HG03457 (cell line): ENCODE measurements at regions not wholly inside any gene's neighbourhood (a gene's known extent, or its start where the extent isn't known, plus 50 kb on each side); places are given as distances from the start of the nearest gene placed in this dataset.
A peak's percentile ranks its signal among the peaks of the same experiment; 100 is the strongest.
"Not testable (repeated sequence)": the region's sequence is repeated elsewhere in the genome, so short reads cannot be mapped to it uniquely, and the experiment has no call there.

Source experiments
- ATAC-seq: cut with Tn5 transposase; IDR thresholded peaks from one replicate; pipeline ENCODE4 v1.9.1; 2021; ENCODE audit warnings: moderate number of reproducible peaks; ENCODE audit not compliant: unreplicated experiment

- no peak for ATAC-seq
These were observed 425.3 kb upstream of the CBLB start for GRCh38 chr3:106294121-106294520.

DNA sequence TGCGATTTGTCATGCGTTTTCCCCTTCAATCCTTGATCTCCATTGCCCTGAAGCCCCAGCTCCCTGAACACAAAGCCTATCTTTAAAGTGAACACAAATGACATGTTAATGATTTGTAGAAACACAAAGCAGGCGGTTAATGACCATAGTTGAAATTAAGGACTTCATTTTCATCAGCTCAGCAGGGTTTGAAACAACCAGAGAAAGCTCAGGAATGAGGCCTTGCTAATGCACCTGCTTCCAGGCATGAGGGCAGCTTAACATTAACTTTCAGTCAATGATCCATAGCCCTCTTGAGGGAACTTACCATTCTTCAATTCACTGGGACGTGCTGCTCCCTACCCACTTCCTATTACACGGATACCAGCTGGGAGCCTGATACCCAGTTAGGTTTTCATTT is 427.2 kb upstream of the CBLB start:
- ATAC-seq: no peak

DNA sequence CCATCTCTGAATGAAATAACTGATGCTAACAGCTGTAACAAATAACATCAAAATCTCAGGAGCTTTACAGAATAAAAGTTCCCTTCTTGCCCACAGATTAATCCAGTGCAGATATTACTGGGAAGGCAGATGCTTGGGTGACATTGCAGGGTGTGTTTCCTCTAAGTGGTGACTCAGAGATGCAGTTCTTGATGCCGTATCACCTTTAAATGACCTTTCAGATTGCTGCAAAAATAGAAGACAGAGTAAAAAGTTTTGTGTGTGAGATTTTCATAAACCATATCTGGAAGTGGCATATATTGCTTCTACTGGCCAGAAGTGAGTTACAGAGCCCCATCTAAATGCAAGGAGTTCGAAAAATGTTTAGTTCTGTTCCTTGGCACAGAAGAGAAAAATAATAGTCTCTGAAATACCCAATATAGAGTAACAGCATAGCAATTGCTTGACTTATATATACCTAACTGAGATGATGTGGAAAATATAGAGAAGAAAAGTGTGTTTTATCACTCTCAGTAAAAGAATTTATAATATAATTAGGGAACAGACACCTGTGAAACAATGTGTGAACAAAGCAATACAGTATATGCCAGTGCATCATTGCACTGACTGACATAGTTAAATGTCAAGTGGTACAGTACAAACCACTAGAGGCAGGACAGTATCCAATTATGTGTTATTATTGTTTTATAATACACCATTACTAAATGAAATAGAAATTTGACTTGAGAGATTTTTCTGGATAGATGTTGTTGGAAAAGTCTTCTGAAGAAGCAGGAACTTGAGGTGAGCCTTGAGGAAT is 430.7 kb upstream of the CBLB start:
- peak; percentile 65 for ATAC-seq

- peak; percentile 76 for ATAC-seq
These were observed 433.8 kb upstream of the CBLB start for GRCh38 chr3:106302451-106303221.

GRCh38 chr3:106303766-106304165 is 435.0 kb upstream of the CBLB start:
- ATAC-seq: no peak

GRCh38 chr3:106305127-106305526 is 436.3 kb upstream of the CBLB start:
- no peak for ATAC-seq

GRCh38 chr3:106305882-106306435 is 437.1 kb upstream of the CBLB start:
- no peak for ATAC-seq

DNA sequence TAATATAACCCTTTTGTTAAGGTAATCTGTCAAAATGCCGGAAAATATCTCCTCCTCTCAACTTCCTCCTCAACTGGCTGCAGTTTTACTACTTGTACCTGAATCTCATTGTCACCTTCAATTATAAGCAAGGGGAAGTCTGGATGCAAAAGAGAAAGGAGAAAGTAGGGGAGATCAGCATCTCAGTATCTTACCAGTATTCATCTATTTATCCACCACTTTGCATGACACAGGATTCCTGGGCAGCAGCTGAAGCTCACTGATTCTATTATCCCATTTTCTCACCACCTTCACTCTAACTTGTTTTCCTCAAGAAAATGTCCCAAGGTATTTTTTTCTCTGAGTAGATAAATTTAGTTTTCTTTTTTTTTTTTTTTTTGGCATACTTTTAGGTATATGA is 440.5 kb upstream of the CBLB start:
- ATAC-seq: no peak

GRCh38 chr3:106309798-106310197 is 441.0 kb upstream of the CBLB start:
- ATAC-seq: not testable (repeated sequence)

DNA sequence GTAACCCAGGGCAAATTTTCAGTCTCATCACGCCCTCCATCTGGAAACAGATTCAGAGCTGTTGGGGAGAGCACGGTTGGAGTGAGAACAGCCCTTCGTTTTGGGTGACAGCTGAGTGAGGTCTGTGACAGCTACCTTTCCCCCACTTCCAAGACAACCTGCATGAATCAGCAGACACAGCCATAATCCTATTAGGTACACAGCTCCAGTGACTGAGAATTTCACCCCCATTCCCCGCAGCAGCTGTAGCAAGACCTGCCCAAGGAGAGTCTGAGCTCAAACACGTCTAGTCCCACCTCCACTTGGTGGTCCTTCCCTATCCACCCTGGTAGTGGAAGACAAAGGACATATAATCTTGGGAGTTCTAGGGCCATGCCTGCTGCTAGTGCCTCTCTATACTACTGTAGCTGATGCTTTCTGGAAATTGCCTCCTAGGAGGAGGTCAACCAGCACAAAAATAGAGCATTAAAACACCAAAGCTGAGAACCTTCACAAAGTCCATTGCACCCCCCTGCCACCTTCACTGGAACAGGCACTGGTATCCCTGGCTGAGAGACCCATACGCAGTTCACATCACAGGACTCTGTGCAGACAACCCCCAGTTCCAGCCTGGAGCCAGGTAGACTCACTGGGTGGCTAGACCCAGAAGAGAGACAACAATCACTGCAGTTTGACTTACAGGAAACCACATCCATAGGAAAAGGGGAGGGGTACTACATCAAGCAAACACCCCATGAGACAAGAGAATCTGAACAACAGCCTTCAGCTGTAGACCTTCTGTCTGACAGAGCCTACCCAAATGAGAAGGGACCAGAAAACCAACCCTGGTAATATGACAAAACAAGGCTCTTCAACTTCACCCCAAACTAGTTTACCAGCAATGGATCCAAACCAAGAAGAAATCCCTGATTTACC is 448.6 kb upstream of the CBLB start:
- ATAC-seq: no peak

DNA sequence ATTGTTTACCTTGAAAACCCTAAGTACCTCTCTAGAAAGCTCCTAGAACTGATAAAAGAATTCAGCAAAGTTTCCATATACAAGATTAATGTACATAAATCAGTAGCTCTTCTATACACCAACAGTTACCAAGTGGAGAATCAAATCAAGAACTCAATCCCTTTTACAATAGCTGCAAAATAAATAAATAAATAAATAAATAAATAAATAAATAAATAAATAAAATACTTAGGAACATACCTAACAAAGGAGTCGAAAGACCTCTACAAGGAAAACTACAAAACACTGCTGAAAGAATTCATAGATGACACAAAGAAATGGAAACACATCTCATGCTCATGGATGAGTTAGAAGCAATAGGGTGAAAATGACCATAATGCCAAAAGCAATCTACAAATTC is 452.6 kb upstream of the CBLB start:
- ATAC-seq: not testable (repeated sequence)

DNA sequence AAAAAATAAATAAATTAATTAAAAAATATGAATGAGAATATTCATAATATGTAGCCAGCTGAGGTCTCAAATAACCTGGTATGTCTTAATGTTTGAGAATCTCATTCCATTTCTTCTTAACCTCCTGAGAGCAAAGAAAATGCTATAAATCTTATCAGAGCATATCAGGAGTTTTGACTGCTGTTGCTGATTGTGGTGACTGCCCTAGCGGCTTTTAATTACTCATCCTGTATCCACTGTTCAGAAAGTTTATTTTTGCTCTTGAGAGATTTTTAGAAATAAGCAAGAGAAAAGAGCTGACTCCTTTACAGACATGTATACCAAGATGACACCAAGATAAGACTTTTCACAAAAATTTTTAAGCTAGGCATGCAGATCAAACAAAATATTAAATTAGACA is 454.8 kb upstream of the CBLB start:
- no peak for ATAC-seq

DNA sequence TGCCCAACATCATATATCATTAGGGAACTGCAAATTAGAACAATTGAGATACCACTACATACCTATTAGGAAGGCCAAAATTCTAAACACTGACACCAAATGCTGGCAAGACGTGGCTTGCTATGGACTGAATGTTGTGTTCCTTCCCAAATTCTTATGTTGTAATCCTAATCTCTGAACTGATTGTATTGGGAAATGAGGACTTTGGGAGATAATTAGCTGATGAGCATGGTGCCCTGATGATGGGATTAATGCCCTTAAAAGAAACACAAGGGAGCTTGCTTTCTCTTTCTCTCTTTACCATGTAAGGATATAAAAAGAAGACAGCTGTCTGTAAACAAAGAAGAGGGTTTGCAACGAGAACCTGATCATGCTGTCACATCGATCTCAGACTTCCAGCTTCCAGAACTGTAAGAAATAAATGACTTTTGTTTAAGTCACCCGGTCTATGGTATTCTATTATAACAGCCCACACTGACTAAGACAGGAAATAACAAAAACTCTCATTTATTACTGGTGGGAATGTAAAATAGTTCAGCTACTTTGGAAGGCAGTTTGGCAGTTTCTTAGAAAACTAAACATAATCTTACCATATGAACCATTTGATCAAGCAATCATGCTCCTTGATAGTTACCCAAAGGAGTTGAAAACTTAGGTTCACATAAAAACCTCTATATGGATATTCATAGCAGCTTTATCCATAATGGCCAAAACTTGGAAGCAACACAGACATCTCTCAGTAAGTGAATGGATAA is 458.3 kb upstream of the CBLB start:
- ATAC-seq: no peak

GRCh38 chr3:106327696-106328025 is 458.8 kb upstream of the CBLB start:
- no peak for ATAC-seq

DNA sequence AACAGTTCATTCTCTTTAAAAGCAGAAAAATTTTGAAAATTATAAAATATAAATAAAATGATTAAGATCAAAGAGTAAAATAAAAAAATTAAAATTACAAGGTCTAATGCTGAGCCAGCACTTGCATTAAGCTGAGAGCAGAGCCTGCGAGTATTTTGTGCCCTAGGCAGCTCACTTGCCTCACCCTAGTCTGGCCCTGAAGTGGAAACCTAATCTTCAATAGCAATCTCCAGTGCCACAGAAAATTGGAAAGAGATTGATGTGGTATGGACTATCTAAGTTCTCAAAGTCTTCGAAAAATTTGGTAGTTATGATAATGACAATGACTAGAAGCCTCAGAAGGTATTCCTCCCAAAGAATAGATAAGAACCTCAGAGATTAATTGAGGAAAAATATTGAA is 459.4 kb upstream of the CBLB start:
- ATAC-seq: no peak

- no peak for ATAC-seq
These were observed 460.7 kb upstream of the CBLB start for GRCh38 chr3:106329521-106329920.

GRCh38 chr3:106331636-106332035 is 462.8 kb upstream of the CBLB start:
- no peak for ATAC-seq

GRCh38 chr3:106332129-106332528 is 463.3 kb upstream of the CBLB start:
- no peak for ATAC-seq

DNA sequence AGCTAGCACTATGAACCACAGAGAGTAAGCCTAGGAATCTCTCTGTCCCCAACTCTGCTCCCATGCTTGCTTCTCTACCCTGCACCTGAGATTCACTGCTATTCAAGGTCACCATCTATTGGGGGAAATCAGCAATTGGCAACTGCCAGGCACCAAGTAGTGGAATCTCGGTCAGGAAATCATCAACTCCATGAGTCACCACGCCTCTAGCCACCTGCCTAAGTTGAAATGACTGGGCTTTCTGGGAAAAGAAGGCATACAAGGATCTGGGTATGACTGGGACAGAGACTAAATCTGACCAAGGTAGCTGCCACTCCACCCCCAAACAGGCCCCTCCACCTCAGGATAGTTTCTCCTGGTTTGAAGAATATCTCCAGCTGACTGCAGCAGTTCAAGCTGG is 464.1 kb upstream of the CBLB start:
- peak; percentile 57 for ATAC-seq

DNA sequence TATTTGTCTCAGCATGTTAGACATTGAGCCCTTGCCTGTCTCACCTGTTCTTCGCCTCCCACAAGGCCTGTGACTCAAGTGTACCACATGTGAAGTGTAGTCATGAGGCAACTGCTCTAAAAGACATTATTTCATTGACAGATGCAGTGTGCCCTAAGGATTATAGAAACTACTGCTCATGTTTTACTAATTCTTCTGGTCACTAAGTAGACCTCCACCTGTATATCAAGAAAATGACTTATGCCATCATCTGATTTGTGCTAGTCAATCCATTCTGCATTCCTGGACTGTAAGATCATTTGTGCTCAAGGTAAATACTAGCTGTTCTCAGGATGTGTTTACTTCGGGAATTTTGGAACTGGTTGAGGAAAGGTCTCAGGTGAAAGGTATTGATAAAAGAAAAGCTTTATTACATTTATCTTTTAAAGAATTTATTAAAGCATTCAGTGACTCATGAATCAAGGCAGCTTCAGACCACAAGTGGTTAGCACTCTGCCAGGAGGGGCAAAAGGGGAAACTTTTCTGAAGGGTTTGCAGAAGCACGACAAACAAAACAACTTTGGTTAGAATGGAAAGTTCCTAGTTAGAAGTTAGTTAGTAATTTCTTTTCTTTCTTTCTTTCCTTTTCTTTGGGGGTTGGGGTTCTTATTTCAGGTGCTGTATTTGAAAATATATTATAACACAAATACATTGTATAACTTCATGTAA is 465.3 kb upstream of the CBLB start:
- no peak for ATAC-seq
